Activated CD4-positive, alpha-beta T cell treated with anti-CD3 and anti-CD28 coated beads, Interleukin-2, amount 50 U/mL, for 48 hours (primary cell): ENCODE measurements at regions not wholly inside any gene's neighbourhood (a gene's known extent, or its start where the extent isn't known, plus 50 kb on each side); places are given as distances from the start of the nearest gene placed in this dataset.

Experiments used
- DNase-seq, 2 experiments: peaks; one replicate each; pipeline ENCODE4 v3.0.0-alpha.2; 2020

DNA sequence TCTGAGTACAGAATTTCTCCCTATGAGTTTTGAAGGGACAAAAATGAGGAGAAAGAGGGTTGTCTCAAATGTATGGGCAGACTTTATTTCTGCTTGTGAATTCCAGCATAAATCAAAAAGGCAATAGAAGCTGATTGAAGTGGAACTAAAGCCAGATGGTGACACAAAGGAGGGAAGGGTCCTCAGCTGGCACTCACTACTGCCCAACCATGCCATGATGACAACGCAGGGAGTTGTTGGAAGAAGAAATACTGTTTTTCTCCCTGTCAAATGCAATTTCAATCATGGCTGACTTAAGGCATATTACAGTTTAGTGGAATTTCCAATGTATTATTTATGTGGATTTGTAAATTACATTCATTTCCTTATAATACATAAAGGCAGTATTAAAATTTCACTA lies 805.8 kb downstream of the ADGRL2 start:
- DNase-seq, result no peak

DNA sequence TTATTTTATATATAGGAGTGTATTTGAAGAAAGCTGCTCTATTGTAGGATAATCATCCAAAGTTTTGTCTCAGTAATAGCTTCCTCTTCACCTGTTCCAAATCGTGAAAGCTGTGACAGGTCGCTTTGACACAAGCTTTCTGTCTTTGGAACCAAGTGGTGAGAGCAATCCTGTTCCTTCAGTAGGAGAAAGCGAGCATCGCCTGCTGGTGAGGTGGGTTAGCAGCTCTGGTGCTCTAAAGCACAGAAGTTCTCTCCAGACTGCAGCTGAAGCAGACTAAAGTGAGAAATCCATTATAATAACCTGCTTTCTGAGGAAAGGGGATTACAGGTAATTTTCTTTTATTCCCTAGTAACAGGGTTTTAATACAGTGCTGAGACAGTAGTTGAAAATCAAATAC lies 803.8 kb downstream of the ADGRL2 start:
- no peak for DNase-seq

DNA sequence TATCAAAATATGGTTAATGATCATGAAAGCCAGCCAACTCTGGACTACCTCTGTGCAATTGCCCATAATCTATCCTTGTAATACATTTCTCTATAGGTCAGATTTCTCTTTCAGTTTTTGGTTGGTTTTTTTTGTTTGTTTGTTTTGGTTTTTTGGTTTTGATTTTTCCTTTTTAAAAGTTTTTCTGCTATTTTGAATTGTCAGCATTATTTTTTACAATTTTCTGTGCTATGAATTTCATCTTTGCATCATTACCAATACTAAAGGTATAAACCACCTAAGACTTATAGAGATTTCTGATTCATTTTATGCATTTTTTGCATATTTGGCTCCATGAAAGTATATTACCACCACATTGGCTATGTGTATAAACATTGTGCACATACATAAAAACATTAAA lies 799.6 kb downstream of the ADGRL2 start:
- DNase-seq, result no peak

DNA sequence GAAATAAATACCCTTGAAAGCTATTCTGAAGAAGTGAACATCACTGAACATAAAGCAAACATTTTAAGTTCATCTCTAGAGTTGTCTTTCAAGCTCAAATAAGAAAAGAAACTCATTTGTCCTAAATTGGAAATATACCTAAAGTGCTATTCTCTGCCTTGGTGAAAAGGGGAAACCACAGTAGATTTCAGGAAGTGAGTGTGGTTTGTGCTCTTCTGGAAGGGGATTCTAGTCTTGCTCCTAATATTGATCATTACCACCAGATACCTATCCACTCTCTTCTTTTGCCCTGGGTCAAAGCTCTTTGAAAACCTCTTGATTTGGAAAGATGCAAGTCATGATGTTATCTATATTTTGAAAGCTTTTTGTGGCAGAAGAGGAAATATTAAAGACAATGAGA lies 798.1 kb downstream of the ADGRL2 start:
- no peak for DNase-seq

DNA sequence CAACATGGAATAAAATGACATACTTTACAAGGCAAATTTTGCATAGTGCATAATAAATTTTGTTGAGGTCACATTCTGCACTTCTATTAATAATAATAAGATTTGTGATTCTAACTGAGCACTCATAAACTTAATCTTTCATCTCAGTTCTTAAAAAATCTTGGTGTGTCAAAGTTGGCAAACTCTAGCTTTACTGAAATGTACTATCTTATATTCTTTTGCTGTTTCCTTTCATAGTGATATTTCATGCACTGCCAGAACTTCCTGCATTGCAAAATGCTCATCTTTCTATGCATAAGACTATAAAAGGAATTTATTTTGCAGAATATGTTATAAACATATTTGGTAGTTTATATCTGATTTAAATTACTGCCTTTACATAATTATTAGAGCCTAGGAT lies 797.6 kb downstream of the ADGRL2 start:
- no peak for DNase-seq

DNA sequence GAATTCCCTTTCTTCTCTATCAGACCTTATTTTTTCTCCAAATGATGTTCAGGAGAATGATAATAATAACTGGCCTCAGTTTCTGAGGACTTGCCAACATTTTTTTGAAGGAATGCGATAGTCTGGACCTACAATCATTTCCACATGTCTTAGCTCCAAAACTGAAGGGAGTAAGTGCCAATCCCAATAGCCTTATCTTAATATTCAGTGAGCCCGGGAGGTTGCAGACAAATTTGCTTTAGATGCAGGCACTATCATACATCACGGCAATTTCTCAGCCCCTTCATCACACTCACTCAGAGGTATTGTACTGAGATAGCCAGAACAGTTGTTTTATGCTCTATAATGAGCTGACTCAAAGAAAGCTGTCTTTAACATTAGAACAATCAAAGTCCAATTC lies 796.9 kb downstream of the ADGRL2 start:
- no peak for DNase-seq

DNA sequence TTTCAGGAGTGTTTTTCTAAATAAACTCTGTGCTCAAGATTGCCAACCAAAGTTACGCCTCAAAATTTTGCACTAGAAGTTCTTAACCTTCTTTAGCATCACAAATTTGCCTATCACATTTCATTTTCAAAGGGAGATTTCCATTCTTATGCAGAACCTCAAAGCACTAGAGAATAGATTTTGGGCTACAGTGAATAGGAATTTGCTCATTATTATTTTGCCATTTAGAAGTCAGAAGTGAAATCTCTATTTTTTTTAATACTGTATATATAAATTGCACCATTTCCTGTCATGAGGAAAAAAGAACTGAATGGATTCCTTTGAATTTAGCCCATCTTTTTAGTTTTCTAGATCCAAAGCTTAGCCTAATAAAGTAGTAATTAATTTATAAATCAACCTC lies 796.4 kb downstream of the ADGRL2 start:
- DNase-seq, result no peak

DNA sequence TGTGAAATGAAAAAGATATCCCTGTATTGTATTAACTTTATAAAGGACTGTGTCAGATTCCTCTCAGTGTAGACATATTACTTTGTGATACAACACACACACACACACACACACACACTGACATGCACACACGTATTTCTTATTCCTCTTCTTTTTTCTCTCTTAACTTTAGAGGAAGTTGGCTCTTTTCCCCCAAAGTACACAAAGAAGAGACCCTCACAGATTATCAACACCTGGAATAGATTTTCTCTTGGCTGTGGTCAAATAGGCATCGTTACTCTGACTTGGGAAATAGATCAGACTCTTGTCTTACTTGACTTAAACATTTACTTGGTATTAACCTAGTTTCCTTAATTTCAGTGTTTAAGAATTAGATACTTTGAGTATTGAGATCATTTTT lies 792.8 kb downstream of the ADGRL2 start:
- DNase-seq, result no peak

DNA sequence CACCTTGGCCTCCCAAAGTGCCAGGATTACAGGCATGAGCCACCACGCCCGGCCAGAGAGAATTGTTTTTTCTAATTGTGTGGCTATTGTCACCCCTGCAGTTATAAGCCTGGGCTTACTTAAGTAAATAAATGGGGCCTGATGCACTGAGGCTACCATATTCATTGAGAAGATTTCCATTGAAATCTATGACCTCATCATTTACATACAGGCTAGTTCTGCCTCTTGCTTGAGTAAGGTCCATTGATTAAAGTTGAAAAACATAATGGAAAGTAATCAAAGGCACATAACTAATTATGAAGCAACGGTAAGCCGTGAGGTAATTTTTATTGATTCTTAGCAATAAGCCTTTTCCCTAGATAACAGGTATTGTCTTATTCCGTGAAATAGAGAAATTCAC lies 788.9 kb downstream of the ADGRL2 start:
- DNase-seq, result no peak

DNA sequence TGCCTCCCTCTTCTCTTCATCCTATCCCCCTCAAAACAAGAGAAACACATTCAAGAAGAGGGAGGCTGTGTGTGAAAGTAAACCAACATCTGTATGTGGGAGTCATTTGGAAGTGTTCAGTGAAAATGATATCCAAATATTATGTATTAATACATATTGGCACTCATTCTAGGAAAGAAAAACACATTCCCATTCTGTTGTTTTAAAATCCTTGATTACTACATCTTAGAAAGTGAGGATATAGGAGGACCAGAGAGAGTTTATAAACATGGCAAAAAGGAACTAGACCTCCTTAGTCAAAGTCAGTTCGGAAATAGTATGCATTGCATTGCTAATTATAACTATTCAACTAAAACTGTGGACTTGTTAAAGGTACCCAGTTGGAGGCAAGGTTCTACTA lies 786.6 kb downstream of the ADGRL2 start:
- DNase-seq, result no peak

DNA sequence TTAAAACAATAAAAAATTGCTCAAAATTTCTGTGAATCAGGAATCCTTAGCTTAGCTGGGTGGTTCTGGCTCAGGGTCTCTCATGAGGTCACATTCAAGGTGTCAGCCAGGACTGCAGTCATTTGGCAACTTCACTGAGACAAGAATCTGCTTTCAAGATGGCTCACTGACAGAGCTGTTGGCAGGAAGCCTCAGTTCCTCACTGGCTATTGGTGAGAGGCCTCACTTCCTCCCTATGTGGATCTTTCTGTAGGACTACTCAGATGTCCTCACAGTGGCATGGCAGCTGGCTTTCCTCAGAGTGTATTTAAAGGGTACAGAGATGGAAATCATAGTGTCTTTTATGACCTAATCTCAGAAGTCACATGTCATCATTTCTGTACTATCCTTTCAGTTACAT lies 785.7 kb downstream of the ADGRL2 start:
- no peak for DNase-seq

DNA sequence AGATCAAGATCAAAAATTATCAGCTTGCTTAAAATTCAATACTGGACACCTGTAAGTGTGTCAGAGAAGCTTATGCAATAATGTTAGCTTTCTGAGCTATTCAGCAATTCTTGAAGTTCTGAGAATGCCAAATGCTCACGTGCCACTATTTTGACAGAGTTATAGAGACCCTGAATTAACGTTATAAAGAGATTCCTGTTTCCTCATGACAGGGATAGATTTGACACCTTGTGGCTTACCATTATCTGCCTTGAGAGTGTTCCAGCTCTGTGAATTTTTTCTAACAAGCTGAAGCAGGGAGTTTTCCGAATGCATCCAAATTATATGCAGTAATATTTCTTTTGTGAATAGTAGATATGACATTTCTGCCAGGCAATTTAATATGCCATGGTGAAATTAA lies 781.6 kb downstream of the ADGRL2 start:
- no peak for DNase-seq

DNA sequence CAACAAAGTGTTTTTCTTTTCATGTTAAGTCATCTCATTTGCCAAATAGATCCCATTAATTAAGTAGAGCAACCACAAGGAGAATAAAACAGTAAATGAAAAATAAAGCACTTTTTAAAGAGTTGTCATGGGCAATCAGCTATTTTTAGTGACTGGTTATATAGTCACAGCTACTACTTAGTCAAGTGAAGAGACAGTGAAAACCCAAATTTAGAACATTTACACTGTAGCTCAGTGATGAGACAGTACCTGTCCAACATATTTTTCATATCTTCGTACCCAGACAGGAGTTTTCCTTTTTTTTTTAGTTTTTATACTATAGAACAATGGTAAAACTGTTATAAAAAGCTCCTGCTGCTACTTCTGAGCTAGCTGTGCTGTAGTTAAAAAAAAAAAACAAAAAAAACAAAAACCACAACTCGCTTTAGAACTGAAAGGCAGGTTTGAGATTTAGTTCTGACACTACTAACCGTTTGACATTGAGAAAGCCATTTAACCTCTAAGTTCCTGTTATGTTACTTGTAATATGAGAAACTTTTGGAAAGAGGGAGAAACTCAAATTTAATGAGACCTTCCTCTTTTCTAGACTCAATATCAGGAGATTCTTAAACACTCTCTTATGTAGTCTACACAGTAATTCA lies 777.5 kb downstream of the ADGRL2 start:
- DNase-seq, result no peak

DNA sequence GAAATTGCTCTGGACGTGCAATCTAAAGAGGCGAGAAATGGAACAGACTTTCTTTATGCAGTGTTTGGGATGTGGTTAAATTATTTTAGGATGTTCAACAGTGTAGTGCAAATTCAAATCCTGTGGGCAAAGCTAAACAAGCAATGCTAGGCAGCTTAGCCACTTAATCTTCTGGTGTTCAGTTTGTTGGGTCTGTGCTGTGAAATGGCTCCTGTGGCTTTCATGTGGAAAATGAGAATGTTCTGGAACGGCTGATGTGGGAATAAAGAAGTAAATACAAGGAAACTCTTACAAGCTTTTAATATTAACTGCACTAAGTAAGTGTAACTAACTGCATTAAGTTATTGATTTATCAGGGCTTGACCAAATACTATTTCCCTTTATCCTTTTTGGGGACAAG lies 766.6 kb downstream of the ADGRL2 start:
- DNase-seq, result no peak

DNA sequence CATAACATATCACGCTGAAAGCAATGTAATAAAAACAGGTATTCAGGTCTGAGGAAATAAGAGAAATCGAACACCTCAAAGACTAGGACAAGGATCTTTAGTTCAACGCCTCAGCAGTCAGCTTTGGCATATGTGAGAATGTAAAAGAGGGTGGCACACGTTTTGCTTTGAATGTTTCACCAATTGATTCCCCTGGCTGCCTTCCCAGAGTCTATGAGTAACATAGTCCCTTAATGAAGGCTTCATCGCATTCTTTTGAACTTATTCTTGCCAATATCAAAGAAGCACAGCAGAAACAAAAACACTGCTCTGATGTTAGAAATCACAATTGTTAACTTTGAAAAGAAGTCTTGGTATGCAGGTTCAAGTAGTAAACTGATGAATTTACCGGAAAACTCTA lies 764.8 kb downstream of the ADGRL2 start:
- DNase-seq, result no peak

DNA sequence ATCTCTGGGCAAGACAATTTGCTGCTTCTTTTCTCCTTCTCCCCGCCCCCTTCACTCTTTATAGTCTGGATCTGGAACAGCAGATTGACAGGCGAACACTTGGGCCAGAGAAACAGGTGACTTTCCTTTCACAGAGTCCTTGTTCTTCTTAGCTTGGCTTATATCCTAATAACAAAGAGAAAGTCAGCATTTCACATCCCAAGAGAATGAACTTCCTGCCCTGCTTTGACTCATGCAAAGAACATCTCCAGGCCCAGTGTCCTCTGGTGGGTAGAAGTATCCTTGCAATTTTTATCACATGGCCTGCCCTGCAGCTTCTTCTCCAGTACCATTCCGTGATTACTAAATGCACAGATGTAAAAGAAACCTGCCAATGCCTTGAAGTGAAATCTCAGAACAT lies 764.4 kb downstream of the ADGRL2 start:
- no peak for DNase-seq

DNA sequence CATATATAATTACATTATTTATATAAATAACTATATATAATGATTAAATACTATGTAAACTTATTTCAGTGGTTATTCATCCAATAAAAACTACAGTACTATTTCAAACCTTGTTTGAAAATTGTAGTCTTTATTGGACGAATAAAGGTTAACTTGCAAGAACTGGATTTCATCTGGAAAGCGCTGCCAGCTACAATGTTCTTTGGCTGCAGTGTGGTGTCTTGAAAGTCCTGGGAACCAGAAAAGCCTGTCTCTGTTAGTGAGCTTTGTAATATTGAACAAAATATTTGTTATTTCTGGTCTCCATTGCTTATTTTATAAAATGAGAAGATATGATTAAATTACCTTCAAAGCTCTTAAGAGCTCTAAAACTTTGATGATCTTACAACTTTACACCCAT lies 763.6 kb downstream of the ADGRL2 start:
- no peak for DNase-seq

DNA sequence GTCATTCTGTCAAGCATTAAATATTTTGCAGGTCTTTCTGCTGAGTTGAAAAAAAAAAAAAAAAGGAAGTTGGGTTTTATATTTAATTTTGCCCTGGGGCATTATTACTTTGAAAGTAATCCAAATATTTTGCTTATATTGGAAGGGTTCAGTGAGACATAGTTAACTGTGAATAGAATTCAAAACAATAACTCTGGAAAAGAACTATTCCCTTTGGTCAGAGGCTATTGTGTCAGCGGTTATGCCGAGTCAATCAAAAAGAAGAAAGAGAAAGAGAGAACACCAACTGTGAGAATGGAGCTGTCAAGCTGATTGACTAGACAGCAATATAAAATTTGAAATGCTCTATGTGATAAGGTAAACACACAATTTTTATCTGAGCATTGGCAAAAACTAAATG lies 761.7 kb downstream of the ADGRL2 start:
- DNase-seq, result no peak

DNA sequence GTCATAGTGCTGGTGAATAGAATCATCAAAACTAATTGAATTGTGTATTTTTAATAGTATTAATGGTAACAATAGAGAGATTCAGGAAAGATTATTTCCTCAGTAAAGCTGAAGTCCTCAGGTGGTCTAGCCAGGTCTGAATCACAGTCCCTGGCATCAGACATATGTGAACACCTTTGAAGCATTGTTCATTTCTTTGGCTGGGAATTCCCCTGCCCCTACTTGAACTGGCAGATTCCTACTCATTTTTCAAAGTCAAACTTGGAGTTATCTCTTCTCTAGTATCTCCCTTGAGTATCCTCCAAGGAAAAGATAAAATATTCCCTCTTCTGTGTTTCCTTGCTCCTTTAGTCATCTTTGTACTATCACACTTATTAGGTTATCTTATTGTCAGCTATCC lies 759.8 kb downstream of the ADGRL2 start:
- DNase-seq, result no peak

DNA sequence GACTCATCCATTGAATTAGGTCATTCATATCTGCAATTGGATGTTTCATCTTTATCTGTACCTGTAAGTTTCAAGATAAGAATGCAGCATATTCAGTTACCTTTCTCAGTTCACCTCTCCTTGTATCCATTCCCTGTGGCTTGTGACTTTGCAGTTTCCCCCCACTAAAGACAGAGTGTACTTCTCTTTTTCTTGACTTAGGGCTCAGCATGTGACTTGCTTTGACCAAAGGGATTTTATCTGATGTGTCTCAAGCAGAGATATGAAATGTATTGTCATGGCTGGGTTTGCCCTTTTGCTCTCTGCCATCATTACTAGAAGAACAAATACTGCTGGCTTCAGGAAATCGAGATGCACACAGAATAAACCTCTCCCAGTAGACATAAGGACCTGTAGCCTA lies 754.8 kb downstream of the ADGRL2 start:
- no peak for DNase-seq

DNA sequence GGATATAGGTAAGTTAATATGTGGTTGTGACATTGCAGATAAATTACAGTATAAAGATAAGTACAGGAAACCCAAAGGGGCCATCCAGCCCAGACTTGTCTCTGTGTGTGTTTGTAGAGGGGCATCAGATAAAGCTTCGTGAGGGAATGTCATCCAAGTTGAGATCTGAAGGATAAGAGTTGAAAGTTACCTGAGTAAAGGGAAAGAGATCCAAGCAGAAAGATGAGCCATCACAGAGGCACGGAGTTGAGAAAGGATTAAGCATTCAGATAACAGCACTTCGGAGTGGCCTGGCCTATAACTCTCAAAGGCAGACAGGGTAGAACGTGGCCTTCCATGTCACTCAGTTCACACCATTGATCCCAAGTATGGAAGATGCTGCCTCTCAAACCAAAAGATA lies 749.1 kb downstream of the ADGRL2 start:
- DNase-seq, result no peak

DNA sequence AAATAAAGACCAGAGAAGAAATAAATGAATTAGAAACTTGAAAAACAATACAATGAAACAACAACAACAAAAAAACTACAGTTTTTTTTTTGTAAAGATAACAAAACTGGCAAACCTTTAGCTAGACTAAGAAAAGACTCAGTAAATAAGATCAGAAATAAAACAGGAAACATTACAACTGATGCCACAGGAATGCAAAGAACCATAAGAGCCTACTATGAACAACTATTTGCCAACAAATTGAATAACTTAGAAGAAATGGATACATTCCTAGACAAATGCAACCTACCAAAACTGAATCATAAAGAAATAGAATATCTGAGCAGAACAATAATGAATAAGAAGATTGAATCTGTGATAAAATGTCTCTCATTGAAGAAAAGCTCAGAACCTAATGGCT lies 742.0 kb downstream of the ADGRL2 start:
- no peak for DNase-seq

DNA sequence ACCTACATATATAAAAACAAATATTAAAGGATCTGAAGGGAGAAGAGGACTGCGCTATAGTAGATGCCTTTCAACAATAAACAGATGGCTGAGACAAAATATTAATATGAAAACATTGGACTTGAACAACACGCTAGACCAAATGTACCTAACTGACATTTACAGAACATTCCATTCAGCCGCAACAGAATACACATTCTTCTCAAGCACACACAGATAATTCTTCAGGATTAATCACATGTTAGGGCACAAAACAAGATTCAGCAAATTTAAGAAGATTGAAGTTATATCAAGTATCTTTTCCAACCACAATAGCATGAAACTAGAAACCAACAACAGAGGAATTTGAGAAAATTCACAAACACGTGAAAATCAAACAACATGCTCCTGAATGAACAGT lies 741.4 kb downstream of the ADGRL2 start:
- DNase-seq, result no peak

DNA sequence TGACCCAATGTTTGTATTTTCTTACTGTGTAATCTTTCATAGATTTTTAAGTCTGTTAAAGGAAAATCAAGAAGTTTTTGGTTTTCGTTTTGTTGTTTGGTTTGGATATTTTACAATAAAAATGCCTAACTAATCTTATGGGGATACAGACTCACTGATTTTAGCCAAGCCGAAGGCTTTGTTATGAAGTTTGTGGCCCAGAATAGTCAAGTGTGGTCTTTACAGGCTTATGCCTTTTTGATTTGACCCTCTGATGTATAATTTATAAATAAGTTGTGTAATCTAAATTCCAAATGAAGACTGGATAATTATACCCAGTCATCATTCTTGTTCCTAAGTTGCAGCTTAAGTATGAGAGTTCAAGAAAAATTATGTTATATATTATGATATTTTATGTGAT lies 739.3 kb downstream of the ADGRL2 start:
- DNase-seq, result no peak

DNA sequence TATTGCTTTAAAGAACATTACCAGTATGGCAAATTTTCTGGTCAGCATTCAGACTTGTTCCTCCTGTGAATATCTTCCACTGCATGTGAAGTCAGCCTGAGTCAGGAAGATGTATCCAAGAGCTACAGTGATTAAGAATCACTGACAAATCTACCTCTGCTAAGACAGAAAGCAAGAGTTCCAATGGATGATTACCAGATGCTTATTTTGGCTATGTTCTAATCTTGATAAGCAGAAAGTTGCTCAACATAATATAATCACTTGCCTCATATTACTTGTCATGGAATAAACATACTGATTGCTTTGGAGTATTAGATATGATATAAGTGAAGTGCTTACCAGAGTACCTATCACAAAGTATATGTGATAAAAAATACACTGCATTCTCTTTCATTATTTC lies 738.1 kb downstream of the ADGRL2 start:
- no peak for DNase-seq

DNA sequence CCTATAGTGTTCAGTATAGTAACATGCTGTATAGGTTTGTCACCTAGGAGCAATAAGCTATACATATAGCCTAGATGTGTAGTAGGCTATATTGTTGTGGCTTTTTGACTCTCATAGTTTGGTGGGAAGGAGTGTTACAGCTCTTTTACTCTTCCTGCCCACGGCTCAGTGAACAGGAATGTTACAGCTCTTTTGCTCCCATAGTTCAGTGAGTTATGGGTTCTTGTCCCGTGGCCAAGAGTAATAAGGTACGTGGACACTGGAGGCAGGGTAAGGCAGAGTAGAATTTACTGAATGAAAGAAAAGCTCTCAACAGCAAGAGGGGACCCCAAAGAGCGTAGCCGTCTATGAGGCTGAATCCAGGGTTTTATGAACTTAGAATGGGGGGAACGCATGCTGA lies 734.3 kb downstream of the ADGRL2 start:
- no peak for DNase-seq
